ENCODE measurements at regions not wholly inside any gene's neighbourhood (a gene's known extent, or its start where the extent isn't known, plus 50 kb on each side); places are given as distances from the start of the nearest gene placed in this dataset.

GRCh38 chr6:155985660-155986138, 530.1 kb upstream of the NOX3 start:
- intact Hi-C loops (cut with DNase I): no loop called here
- WGBS (ENCODE audit: insufficient coverage, low coverage, low lambda C conversion rate, missing lambda C conversion rate): 57% methylated on average over 3 of the region's 3 CpGs

GRCh38 chr6:155980768-155981079, 525.1 kb upstream of the NOX3 start:
- no peak overlapping the region for H3K4me3 ChIP-seq
- TF ChIP-seq, protein P1, sequence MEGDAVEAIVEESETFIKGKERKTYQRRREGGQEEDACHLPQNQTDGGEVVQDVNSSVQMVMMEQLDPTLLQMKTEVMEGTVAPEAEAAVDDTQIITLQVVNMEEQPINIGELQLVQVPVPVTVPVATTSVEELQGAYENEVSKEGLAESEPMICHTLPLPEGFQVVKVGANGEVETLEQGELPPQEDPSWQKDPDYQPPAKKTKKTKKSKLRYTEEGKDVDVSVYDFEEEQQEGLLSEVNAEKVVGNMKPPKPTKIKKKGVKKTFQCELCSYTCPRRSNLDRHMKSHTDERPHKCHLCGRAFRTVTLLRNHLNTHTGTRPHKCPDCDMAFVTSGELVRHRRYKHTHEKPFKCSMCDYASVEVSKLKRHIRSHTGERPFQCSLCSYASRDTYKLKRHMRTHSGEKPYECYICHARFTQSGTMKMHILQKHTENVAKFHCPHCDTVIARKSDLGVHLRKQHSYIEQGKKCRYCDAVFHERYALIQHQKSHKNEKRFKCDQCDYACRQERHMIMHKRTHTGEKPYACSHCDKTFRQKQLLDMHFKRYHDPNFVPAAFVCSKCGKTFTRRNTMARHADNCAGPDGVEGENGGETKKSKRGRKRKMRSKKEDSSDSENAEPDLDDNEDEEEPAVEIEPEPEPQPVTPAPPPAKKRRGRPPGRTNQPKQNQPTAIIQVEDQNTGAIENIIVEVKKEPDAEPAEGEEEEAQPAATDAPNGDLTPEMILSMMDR (IDR thresholded peaks at IDR 0.05): no peak
- no peak for TF ChIP-seq POLR2A (IDR thresholded peaks at IDR 0.05)
- no peaks in the 10 kb centered on the region for H3K9me3 ChIP-seq
- intact Hi-C loops (cut with DNase I): no loop called here
- H3K4me1 ChIP-seq: no peaks in the 10 kb centered on the region
- H3K27ac ChIP-seq: no peak overlapping the region
- no peaks in the 10 kb centered on the region for H3K36me3 ChIP-seq
- no peak for ATAC-seq
- DNase-seq: no peak
- H3K27me3 ChIP-seq: no peaks in the 10 kb centered on the region

More at GRCh38 chr6:155985660-155986138, 530.1 kb upstream of the NOX3 start:
- Histone ChIP-seq H3K36me3 (no peaks in the 10 kb centered on the region), H3K27ac (no peak overlapping the region), H3K27me3 (no peaks in the 10 kb centered on the region), H3K4me3 (no peak overlapping the region), H3K4me1 (no peaks in the 10 kb centered on the region), H3K9me3 (no peaks in the 10 kb centered on the region)
- DNase-seq (no peak), ATAC-seq (peak in 2 of 4 donors; percentile 31 to 46)
- no peak for TF ChIP-seq POLR2A (IDR thresholded peaks at IDR 0.05)
- TF ChIP-seq, protein P1 (IDR thresholded peaks at IDR 0.05): no peak

- H3K27me3 ChIP-seq: no peaks in the 10 kb centered on the region
- TF ChIP-seq POLR2A (IDR thresholded peaks at IDR 0.05): no peak
- TF ChIP-seq, protein P1 (IDR thresholded peaks at IDR 0.05): no peak
- 53% methylated on average over 5 of the region's 5 CpGs for WGBS (ENCODE audit: insufficient coverage, low coverage, low lambda C conversion rate, missing lambda C conversion rate)
- DNase-seq (no peak), ATAC-seq (no peak)
- H3K9me3 ChIP-seq: no peaks in the 10 kb centered on the region
- no peak overlapping the region for H3K27ac ChIP-seq
- H3K36me3 ChIP-seq: no peaks in the 10 kb centered on the region
- no peak overlapping the region for H3K4me3 ChIP-seq
- intact Hi-C loops (cut with DNase I): no loop called here
- no peaks in the 10 kb centered on the region for H3K4me1 ChIP-seq
These were observed 524.6 kb upstream of the NOX3 start for GRCh38 chr6:155980014-155980767.

DNA sequence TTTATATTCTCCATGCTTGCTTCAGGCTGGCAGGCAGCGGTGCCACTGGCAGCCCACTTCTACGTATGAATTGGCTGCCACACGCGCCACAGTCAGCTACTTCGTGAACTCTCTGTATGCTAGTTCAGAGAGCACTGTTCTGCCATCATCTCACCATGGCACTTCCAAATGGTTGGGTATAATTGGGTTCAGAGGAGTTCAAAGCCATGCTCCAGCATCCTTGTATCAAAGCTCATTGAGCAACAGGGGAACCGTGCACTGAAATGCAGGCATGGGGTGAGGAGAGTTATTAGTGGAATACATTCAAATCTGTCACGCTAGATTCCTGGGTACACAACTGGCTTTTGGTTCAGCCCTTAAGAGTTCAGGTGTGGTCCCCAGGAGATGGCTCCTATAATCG, 519.9 kb upstream of the NOX3 start:
- no peaks in the 10 kb centered on the region for H3K27me3 ChIP-seq
- intact Hi-C loops (cut with DNase I): no loop called here
- no peaks in the 10 kb centered on the region for H3K9me3 ChIP-seq
- no peak overlapping the region for H3K4me3 ChIP-seq
- no peaks in the 10 kb centered on the region for H3K4me1 ChIP-seq
- ATAC-seq: no peak
- no peaks in the 10 kb centered on the region for H3K36me3 ChIP-seq
- no peak for DNase-seq
- TF ChIP-seq POLR2A (IDR thresholded peaks at IDR 0.05): no peak
- TF ChIP-seq, protein P1 (IDR thresholded peaks at IDR 0.05): no peak
- 84% methylated on average over 8 of the region's 8 CpGs for WGBS (ENCODE audit: insufficient coverage, low coverage, low lambda C conversion rate, missing lambda C conversion rate)
- no peak overlapping the region for H3K27ac ChIP-seq
